Left lung (tissue), 4 donors: ENCODE measurements at regions not wholly inside any gene's neighbourhood (a gene's known extent, or its start where the extent isn't known, plus 50 kb on each side); places are given as distances from the start of the nearest gene placed in this dataset.

ENCODE experiments used
- ATAC-seq: fragments of 200-7000 bp; cut with Tn5 transposase; one replicate; pipeline ENCODE4 v1.9.1; 2020; ENCODE audit warnings: moderate library complexity
- DNase-seq, 4 donors: peaks; one replicate each; pipeline ENCODE4 v3.0.0-alpha.2; 2013 to 2020
- H3K27ac ChIP-seq, 2 donors: fragments of 200-600 bp; sonication (generic) in 1 of 2; one replicate each; pipeline versions ENCODE4 v1.5.0 to v1.8.0; 2020 to 2021
- H3K27me3 ChIP-seq, 2 donors: fragments of 200-600 bp; sonication (generic) in 1 of 2; one replicate each; pipeline versions ENCODE4 v1.5.0 to v1.8.0; 2020 to 2021
- H3K36me3 ChIP-seq, 2 donors: fragments of 200-600 bp; sonication (generic) in 1 of 2; one replicate each; pipeline versions ENCODE4 v1.5.0 to v1.8.0; 2020 to 2021
- H3K4me1 ChIP-seq, 2 donors: fragments of 200-600 bp; one replicate each; pipeline ENCODE4 v1.8.0; 2021
- H3K4me3 ChIP-seq, 2 donors: fragments of 200-600 bp; sonication (generic) in 1 of 2; one replicate each; pipeline versions ENCODE4 v1.5.0 to v1.8.0; 2020 to 2021; ENCODE audit warnings: mild to moderate bottlenecking in 1 of 2
- H3K9me3 ChIP-seq, 2 donors: fragments of 200-600 bp; sonication (generic) in 1 of 2; one replicate each; pipeline versions ENCODE4 v1.5.0 to v1.8.0; 2020 to 2021
- intact Hi-C, 2 donors: fragments of 100-400 bp; cut with DNase I; formaldehyde crosslinking; loops; one replicate each; pipeline versions ENCODE4 v1.11.2 to v1.14.2; 2022
- TF ChIP-seq, protein P1 (sequence below), 2 donors: fragments of 200-600 bp; sonication (generic) in 1 of 2; IDR thresholded peaks; one replicate each; pipeline versions ENCODE4 v1.5.0 to v1.8.0; 2021; ENCODE audit warnings: antibody characterized with exemption in 2 of 2
- donor health status: DM: no; HTN: yes; CAD: no.
- donor health status: DM: no; HTN: no; CAD: no.

- DNase-seq (no peak), ATAC-seq (no peak)
- Histone ChIP-seq H3K36me3 (no peaks in the 10 kb centered on the region), H3K4me3 (no peak overlapping the region), H3K9me3 (no peaks in the 10 kb centered on the region), H3K4me1 (no peaks in the 10 kb centered on the region), H3K27me3 (no peaks in the 10 kb centered on the region), H3K27ac (no peak overlapping the region)
- intact Hi-C loops, result no loop called here
- TF ChIP-seq, protein P1, sequence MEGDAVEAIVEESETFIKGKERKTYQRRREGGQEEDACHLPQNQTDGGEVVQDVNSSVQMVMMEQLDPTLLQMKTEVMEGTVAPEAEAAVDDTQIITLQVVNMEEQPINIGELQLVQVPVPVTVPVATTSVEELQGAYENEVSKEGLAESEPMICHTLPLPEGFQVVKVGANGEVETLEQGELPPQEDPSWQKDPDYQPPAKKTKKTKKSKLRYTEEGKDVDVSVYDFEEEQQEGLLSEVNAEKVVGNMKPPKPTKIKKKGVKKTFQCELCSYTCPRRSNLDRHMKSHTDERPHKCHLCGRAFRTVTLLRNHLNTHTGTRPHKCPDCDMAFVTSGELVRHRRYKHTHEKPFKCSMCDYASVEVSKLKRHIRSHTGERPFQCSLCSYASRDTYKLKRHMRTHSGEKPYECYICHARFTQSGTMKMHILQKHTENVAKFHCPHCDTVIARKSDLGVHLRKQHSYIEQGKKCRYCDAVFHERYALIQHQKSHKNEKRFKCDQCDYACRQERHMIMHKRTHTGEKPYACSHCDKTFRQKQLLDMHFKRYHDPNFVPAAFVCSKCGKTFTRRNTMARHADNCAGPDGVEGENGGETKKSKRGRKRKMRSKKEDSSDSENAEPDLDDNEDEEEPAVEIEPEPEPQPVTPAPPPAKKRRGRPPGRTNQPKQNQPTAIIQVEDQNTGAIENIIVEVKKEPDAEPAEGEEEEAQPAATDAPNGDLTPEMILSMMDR (IDR thresholded peaks at IDR 0.05), result no peak
These were observed 59.7 kb downstream of the NHLRC1 start for GRCh38 chr6:18062733-18063132.

DNA sequence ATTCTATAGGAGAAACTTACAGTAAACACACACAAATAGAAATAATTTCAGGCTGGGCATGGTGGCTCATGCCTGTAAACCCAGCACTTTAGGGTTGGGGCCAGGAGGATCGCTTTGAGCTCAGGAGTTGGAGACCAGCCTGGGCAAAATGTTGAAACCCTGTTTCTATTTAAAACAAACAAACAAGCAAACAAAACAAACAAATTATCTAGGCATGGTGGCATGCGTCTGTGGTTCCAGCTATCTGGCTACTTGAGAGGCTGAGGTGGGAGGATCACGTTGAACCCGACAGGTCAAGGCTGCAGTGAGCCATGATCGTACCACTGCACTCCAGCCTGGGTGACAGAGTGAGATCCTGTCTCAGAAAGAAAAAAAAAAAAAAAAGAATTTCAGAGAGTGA lies 64.0 kb downstream of the NHLRC1 start:
- TF ChIP-seq, protein P1 (IDR thresholded peaks at IDR 0.05), result no peak
- no peak for ATAC-seq

DNA sequence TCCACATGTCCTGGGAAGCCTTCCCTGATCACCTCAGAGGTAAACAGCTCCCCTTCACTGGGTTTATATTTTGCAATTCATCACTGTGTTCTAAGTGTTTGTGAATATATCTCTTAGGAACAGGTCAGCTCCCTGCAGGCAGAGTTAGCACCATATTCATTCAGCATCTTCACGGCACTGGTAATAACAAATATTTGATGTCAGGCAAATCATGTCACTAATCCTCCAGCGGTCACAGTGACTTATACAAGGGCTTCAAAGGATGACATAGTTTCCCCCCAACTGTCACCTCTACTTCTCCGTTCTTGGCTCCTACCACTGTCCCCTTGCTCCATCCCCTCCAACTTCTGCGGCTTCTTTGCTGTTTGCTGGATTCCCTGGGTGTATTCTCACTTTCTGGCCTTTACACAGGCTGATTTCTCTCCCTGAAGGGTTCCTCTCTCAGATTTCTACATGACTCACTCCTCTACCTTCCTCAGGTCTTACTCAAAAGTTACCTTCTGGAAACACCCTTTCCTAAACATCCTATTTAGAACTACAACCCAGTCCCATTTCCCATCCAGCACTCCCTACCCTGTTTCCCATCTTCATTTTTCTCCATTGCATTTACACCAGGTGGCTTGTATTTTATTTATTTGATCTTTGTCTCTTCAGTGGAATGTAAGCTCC lies 66.6 kb downstream of the NHLRC1 start:
- ATAC-seq, result no peak
- TF ChIP-seq, protein P1 (IDR thresholded peaks at IDR 0.05), result no peak
- H3K27ac ChIP-seq, result no peak overlapping the region
- no peak for DNase-seq
- no peaks in the 10 kb centered on the region for H3K36me3 ChIP-seq
- H3K4me1 ChIP-seq, result no peaks in the 10 kb centered on the region
- H3K9me3 ChIP-seq, result no peaks in the 10 kb centered on the region
- intact Hi-C loops, result no loop called here
- no peaks in the 10 kb centered on the region for H3K27me3 ChIP-seq
- H3K4me3 ChIP-seq, result no peak overlapping the region

More for the DNA sequence above, 64.0 kb downstream of the NHLRC1 start:
- no peak for DNase-seq
- H3K27ac ChIP-seq, result no peak overlapping the region
- H3K36me3 ChIP-seq, result no peaks in the 10 kb centered on the region
- H3K9me3 ChIP-seq, result no peaks in the 10 kb centered on the region
- H3K27me3 ChIP-seq, result no peaks in the 10 kb centered on the region
- H3K4me3 ChIP-seq, result no peak overlapping the region
- no peaks in the 10 kb centered on the region for H3K4me1 ChIP-seq
- intact Hi-C loops, result no loop called here

- Histone ChIP-seq H3K9me3 (no peaks in the 10 kb centered on the region), H3K27ac (no peak overlapping the region), H3K36me3 (no peaks in the 10 kb centered on the region), H3K4me1 (no peaks in the 10 kb centered on the region), H3K27me3 (no peaks in the 10 kb centered on the region), H3K4me3 (no peak overlapping the region)
- ATAC-seq, result no peak
- TF ChIP-seq, protein P1 (IDR thresholded peaks at IDR 0.05), result no peak
- DNase-seq, result no peak
- intact Hi-C loops, result no loop called here
These were observed 67.4 kb downstream of the NHLRC1 start for GRCh38 chr6:18055098-18055497.

DNA sequence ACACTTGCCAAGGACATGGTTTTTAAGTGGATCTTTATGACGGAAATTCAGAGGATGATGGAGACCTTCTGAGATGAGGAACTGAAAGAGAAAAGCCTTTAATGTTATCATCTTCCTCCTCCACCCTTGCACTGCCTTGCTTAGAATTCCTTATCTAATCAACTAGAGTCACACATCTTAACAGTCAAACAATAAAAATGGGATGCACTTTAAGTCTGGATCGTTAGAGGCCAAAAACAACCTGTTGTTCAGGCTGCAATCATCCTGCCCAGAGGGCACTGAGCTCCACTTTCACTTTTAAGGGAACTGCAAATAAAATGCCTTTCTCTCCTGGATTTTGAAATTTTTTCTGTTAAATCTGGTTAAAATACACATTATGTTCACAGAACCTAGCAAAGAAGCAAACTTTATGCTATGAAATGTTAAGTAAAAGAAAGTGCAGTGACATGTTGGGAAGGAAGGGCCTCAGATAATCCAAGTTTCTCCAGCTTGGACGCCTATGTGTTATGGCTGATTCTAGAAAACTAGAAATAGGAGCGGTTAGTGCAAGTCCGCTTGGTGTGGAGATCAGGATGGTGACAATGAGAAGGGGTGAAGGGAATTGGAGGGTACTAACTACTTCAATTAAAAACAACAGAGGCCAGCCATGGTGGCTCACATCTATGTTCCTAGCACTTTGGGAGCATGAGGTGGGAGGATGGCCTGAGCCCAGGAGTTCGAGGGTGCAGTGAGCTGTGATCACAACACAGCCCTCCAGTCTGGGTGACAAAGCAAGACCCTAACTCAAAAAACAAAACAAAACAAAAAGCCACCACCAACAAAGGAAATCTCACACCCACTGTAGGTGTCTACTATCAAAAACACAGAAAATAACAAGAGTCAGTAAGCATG lies 66.4 kb upstream of the KIF13A start:
- intact Hi-C loops, result no loop called here
- DNase-seq (no peak), ATAC-seq (peak; percentile 67)
- H3K27me3 ChIP-seq, result no peaks in the 10 kb centered on the region
- TF ChIP-seq, protein P1 (IDR thresholded peaks at IDR 0.05), result no peak
- H3K4me3 ChIP-seq, result no peak overlapping the region
- H3K9me3 ChIP-seq, result no peaks in the 10 kb centered on the region
- H3K27ac ChIP-seq, result peak overlapping the region; percentile 28 to 74
- no peaks in the 10 kb centered on the region for H3K4me1 ChIP-seq
- no peaks in the 10 kb centered on the region for H3K36me3 ChIP-seq
